Right lobe of liver (tissue), 6 donors: ENCODE measurements at regions not wholly inside any gene's neighbourhood (a gene's known extent, or its start where the extent isn't known, plus 50 kb on each side); places are given as distances from the start of the nearest gene placed in this dataset.

Source experiments
- ATAC-seq, 4 donors: fragments of 200-7000 bp; cut with Tn5 transposase; one replicate each; pipeline ENCODE4 v1.9.1; 2020; ENCODE audit warnings: mild to moderate bottlenecking in 4 of 4, moderate library complexity in 4 of 4
- DNase-seq, 3 donors: peaks; one replicate each; pipeline ENCODE4 v3.0.0-alpha.2; 2020
- H3K27ac ChIP-seq, 3 donors: fragments of 200-600 bp; one replicate each; pipeline ENCODE4 v1.8.0; 2022
- H3K27me3 ChIP-seq, 2 donors: fragments of 200-600 bp; one replicate each; pipeline ENCODE4 v1.8.0; 2022
- H3K36me3 ChIP-seq, 4 donors: fragments of 200-600 bp; sonication (generic) in 1 of 4; one replicate each; pipeline versions ENCODE4 v1.5.1 to v1.8.0; 2017 to 2022; ENCODE audit warnings: control low read depth in 1 of 4
- H3K4me1 ChIP-seq, 4 donors: fragments of 200-600 bp; sonication (generic) in 1 of 4; one replicate each; pipeline versions ENCODE4 v1.5.1 to v1.8.0; 2017 to 2022; ENCODE audit warnings: control low read depth in 1 of 4
- H3K4me3 ChIP-seq, 3 donors: fragments of 200-600 bp; one replicate each; pipeline ENCODE4 v1.8.0; 2022
- H3K9me3 ChIP-seq, 4 donors: fragments of 200-600 bp; sonication (generic) in 1 of 4; one replicate each; pipeline versions ENCODE4 v1.5.1 to v1.8.0; 2017 to 2022; ENCODE audit warnings: control low read depth in 1 of 4
- POLR2A ChIP-seq: fragments of 450-650 bp; IDR thresholded peaks from one replicate; pipeline ENCODE4 v1.6.1; 2017; ENCODE audit warnings: antibody characterized with exemption, mild to moderate bottlenecking
- WGBS: methylation state at CpG from one replicate; pipeline ENCODE4 v1.1.6; 2018; ENCODE audit warnings: low coverage, low lambda C conversion rate; ENCODE audit not compliant: insufficient coverage; ENCODE audit errors: missing lambda C conversion rate; 5-methylcytosine and 5-hydroxymethylcytosine counted together
- intact Hi-C, 2 donors: fragments of 100-400 bp; cut with DNase I; formaldehyde crosslinking; loops; one replicate each; pipeline versions ENCODE4 v1.11.2 to v1.14.1; 2022
- TF ChIP-seq, protein P1 (sequence below), 4 donors: fragments of 200-600 bp in 3 of 4; fragments of 450-650 bp in 1 of 4; IDR thresholded peaks; one replicate each; pipeline versions ENCODE4 v1.5.1 to v1.8.0; 2016 to 2022; ENCODE audit warnings: antibody characterized with exemption in 4 of 4, mild to moderate bottlenecking in 2 of 4
- donor health status: DM: no; HTN: yes; CAD: no.
- donor health status: DM: no; HTN: no; CAD: no.
- donor health status: DM: no; HTN: no; CAD: no.
- donor health status: DM: no; HTN: yes; CAD: no.
- donor health status: DM: no; HTN: yes; CAD: no.

GRCh38 chr15:39014682-39015081 is 450.1 kb upstream of the RASGRP1 start:
- Histone ChIP-seq H3K27ac (no peak overlapping the region), H3K4me1 (no peaks in the 10 kb centered on the region), H3K36me3 (no peaks in the 10 kb centered on the region), H3K4me3 (no peak overlapping the region), H3K9me3 (no peaks in the 10 kb centered on the region), H3K27me3 (no peaks in the 10 kb centered on the region)
- intact Hi-C loops, result no loop called here
- TF ChIP-seq POLR2A, result no peak
- TF ChIP-seq, protein P1, sequence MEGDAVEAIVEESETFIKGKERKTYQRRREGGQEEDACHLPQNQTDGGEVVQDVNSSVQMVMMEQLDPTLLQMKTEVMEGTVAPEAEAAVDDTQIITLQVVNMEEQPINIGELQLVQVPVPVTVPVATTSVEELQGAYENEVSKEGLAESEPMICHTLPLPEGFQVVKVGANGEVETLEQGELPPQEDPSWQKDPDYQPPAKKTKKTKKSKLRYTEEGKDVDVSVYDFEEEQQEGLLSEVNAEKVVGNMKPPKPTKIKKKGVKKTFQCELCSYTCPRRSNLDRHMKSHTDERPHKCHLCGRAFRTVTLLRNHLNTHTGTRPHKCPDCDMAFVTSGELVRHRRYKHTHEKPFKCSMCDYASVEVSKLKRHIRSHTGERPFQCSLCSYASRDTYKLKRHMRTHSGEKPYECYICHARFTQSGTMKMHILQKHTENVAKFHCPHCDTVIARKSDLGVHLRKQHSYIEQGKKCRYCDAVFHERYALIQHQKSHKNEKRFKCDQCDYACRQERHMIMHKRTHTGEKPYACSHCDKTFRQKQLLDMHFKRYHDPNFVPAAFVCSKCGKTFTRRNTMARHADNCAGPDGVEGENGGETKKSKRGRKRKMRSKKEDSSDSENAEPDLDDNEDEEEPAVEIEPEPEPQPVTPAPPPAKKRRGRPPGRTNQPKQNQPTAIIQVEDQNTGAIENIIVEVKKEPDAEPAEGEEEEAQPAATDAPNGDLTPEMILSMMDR (IDR thresholded peaks at IDR 0.05), result no peak
- DNase-seq (no peak), ATAC-seq (no peak)
- 14% methylated on average over 1 of the region's 1 CpG for WGBS

GRCh38 chr15:39016706-39017105 is 452.1 kb upstream of the RASGRP1 start:
- Histone ChIP-seq H3K27ac (no peak overlapping the region), H3K36me3 (no peaks in the 10 kb centered on the region), H3K4me3 (no peak overlapping the region), H3K4me1 (no peaks in the 10 kb centered on the region), H3K27me3 (no peaks in the 10 kb centered on the region), H3K9me3 (no peaks in the 10 kb centered on the region)
- no peak for ATAC-seq
- TF ChIP-seq, protein P1 (IDR thresholded peaks at IDR 0.05), result no peak
- intact Hi-C loops, result no loop called here
- 53% methylated on average over 3 of the region's 3 CpGs for WGBS
- no peak for DNase-seq

GRCh38 chr15:39018966-39019365 is 454.4 kb upstream of the RASGRP1 start:
- intact Hi-C loops, result no loop called here
- no peak for DNase-seq
- WGBS, result 22% methylated on average over 4 of the region's 4 CpGs

DNA sequence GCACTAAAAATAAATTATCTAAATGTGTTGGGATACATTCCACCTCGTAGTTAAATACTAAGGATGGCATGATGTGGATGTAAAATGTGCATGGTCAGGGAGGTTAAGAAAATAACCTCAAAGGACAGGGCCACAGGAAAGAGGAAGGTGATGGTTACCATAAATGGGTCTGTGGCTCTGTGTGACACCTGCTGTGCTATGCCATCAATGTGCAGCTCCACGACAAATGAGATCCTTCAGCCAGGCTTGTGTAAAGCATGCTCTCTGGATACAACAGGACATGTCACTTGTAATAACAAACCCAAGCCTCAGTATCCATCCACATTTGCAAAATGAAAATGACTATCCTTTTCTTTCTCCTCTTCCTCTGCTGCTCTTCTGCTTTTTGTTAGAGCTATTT is 456.7 kb upstream of the RASGRP1 start:
- H3K4me1 ChIP-seq, result no peaks in the 10 kb centered on the region
- DNase-seq, result no peak
- no peaks in the 10 kb centered on the region for H3K36me3 ChIP-seq
- H3K27me3 ChIP-seq, result no peaks in the 10 kb centered on the region
- TF ChIP-seq, protein P1 (IDR thresholded peaks at IDR 0.05), result no peak
- TF ChIP-seq POLR2A, result no peak
- intact Hi-C loops, result no loop called here
- no peaks in the 10 kb centered on the region for H3K9me3 ChIP-seq
- no peak for ATAC-seq
- 25% methylated on average over 2 of the region's 2 CpGs for WGBS
- H3K27ac ChIP-seq, result no peak overlapping the region
- no peak overlapping the region for H3K4me3 ChIP-seq

More at GRCh38 chr15:39018966-39019365, 454.4 kb upstream of the RASGRP1 start:
- H3K36me3 ChIP-seq, result no peaks in the 10 kb centered on the region
- no peaks in the 10 kb centered on the region for H3K9me3 ChIP-seq
- ATAC-seq, result no peak
- no peak overlapping the region for H3K4me3 ChIP-seq
- no peak overlapping the region for H3K27ac ChIP-seq
- no peaks in the 10 kb centered on the region for H3K4me1 ChIP-seq
- H3K27me3 ChIP-seq, result no peaks in the 10 kb centered on the region
- TF ChIP-seq, protein P1 (IDR thresholded peaks at IDR 0.05), result no peak
- TF ChIP-seq POLR2A, result no peak
